SK-N-SH (cell line): ENCODE measurements at regions not wholly inside any gene's neighbourhood (a gene's known extent, or its start where the extent isn't known, plus 50 kb on each side); places are given as distances from the start of the nearest gene placed in this dataset.

ENCODE experiments used
- CTCF ChIA-PET: fragments of 300-600, 350-600 bp; formaldehyde crosslinking; extraction: SDS; loops from one replicate; lab custom pipeline; 2021; lab: Yijun Ruan, JAX
- POLR2A ChIA-PET: fragments of 350-600 bp; sonication (Branson Sonifier 250); formaldehyde crosslinking; extraction: SDS; loops from one replicate; lab custom pipeline; 2020; ENCODE audit warnings: antibody characterized with exemption, inconsistent platforms; lab: Yijun Ruan, JAX
- DNase-seq: peaks from one replicate; pipeline ENCODE4 v3.0.0; 2012
- H2AFZ ChIP-seq: fragments of 200-600 bp; sonication (generic); 2 replicates; pipeline ENCODE4 v1.8.1; 2016; ENCODE audit warnings: antibody characterized with exemption, mild to moderate bottlenecking, low read depth
- H3F3A ChIP-seq: fragments of 200-600 bp; sonication (generic); replicated peaks from 2 replicates; pipeline ENCODE3; 2016; ENCODE audit warnings: antibody characterized with exemption, mild to moderate bottlenecking; ENCODE audit not compliant: insufficient read depth
- H3K27ac ChIP-seq, 2 experiments: fragments of 200-500 bp in 1 of 2; fragments of 200-600 bp in 1 of 2; sonication (Bioruptor generic) in 1 of 2; sonication (generic), shearing (Covaris generic) in 1 of 2; 2 replicates each; pipeline versions ENCODE4 v1.5.1 to v1.6.1; 2014 to 2016; ENCODE audit warnings: low read depth in 2 of 2, inconsistent platforms in 1 of 2, low read length in 1 of 2, mild to moderate bottlenecking in 1 of 2, mixed read lengths in 1 of 2
- H3K27me3 ChIP-seq: fragments of 200-600 bp; sonication (generic), shearing (Covaris generic); 2 replicates; pipeline ENCODE4 v1.6.1; 2016; ENCODE audit warnings: mixed run types; ENCODE audit not compliant: insufficient read depth
- H3K36me3 ChIP-seq, 2 experiments: fragments of 200-500 bp in 1 of 2; fragments of 200-600 bp in 1 of 2; sonication (Bioruptor generic) in 1 of 2; sonication (generic) in 1 of 2; replicated peaks in 1 of 2; 2 replicates each; pipeline versions ENCODE3 to v1.5.1; 2014 to 2016; ENCODE audit warnings: low read length in 1 of 2, mild to moderate bottlenecking in 1 of 2; ENCODE audit not compliant: insufficient read depth in 2 of 2, control insufficient read depth in 1 of 2
- H3K4me1 ChIP-seq, 2 experiments: fragments of 200-500 bp in 1 of 2; fragments of 200-600 bp in 1 of 2; sonication (Bioruptor generic) in 1 of 2; sonication (generic), shearing (Covaris generic) in 1 of 2; 2 replicates each; pipeline versions ENCODE4 v1.5.1 to v1.6.1; 2014 to 2016; ENCODE audit warnings: low read depth in 1 of 2, low read length in 1 of 2, mixed run types in 1 of 2; ENCODE audit not compliant: insufficient read depth in 2 of 2, control insufficient read depth in 1 of 2
- H3K4me2 ChIP-seq: fragments of 200-600 bp; sonication (generic), shearing (Covaris generic); 2 replicates; pipeline ENCODE4 v1.6.1; 2017; ENCODE audit warnings: mixed run types
- H3K4me3 ChIP-seq, 2 experiments: fragments of 200-500 bp in 1 of 2; fragments of 200-600 bp in 1 of 2; sonication (Bioruptor generic) in 1 of 2; sonication (generic), shearing (Covaris generic) in 1 of 2; 2 replicates each; pipeline versions ENCODE4 v1.5.1 to v1.8.1; 2014 to 2016; ENCODE audit warnings: low read depth in 2 of 2, inconsistent platforms in 1 of 2, low read length in 1 of 2, mild to moderate bottlenecking in 1 of 2, mixed read lengths in 1 of 2, moderate library complexity in 1 of 2
- H3K79me2 ChIP-seq: fragments of 200-600 bp; sonication (generic); 2 replicates; pipeline ENCODE4 v1.8.1; 2017; ENCODE audit warnings: mild to moderate bottlenecking; ENCODE audit not compliant: insufficient read depth
- H3K9ac ChIP-seq: fragments of 200-600 bp; sonication (generic); 2 replicates; pipeline ENCODE4 v1.6.1; 2017; ENCODE audit warnings: mixed run types
- H3K9me2 ChIP-seq: fragments of 200-600 bp; sonication (generic); 2 replicates; pipeline ENCODE4 v1.6.1; 2017; ENCODE audit warnings: mixed run types
- H3K9me3 ChIP-seq: fragments of 200-600 bp; sonication (generic); 2 replicates; pipeline ENCODE4 v1.6.1; 2017; ENCODE audit warnings: mixed run types, mild to moderate bottlenecking, moderate library complexity
- H4K20me1 ChIP-seq: fragments of 200-600 bp; sonication (generic); 2 replicates; pipeline ENCODE4 v1.6.1; 2017; ENCODE audit warnings: mild to moderate bottlenecking, mixed run types; ENCODE audit not compliant: insufficient read depth
- CHD2 ChIP-seq: fragments of 150-350 bp; IDR thresholded peaks from 2 replicates; pipeline ENCODE4 v1.6.1; 2018; ENCODE audit warnings: low read length; ENCODE audit not compliant: partially characterized antibody
- EZH2phosphoT487 ChIP-seq: fragments of 200-600 bp; sonication (generic); IDR thresholded peaks from 2 replicates; pipeline ENCODE4 v1.6.1; 2017; ENCODE audit warnings: low read depth, mixed run types, mild to moderate bottlenecking, antibody characterized with exemption, moderate library complexity, borderline replicate concordance
- FOSL2 ChIP-seq: IDR thresholded peaks from 2 replicates; pipeline ENCODE4 v1.4.0; 2012; ENCODE audit warnings: low read depth, mild to moderate bottlenecking, moderate library complexity, borderline replicate concordance
- FOXM1 ChIP-seq: IDR thresholded peaks from 2 replicates; pipeline ENCODE4 v1.4.0; 2012; ENCODE audit warnings: low read depth, mild to moderate bottlenecking
- GABPA ChIP-seq: IDR thresholded peaks from 2 replicates; pipeline ENCODE4 v1.4.0; 2012; ENCODE audit warnings: low read depth, mild to moderate bottlenecking
- GATA2 ChIP-seq: sonication (generic); formaldehyde crosslinking; IDR thresholded peaks from 2 replicates; pipeline ENCODE4 v1.5.0; 2020; ENCODE audit warnings: mild to moderate bottlenecking, missing genetic modification reagents
- JUND ChIP-seq: IDR thresholded peaks from 2 replicates; pipeline ENCODE4 v1.4.0; 2012
- MEF2A ChIP-seq: IDR thresholded peaks from 2 replicates; pipeline ENCODE4 v1.4.0; 2012; ENCODE audit warnings: low read depth, borderline replicate concordance
- RCOR1 ChIP-seq: fragments of 150-350 bp; IDR thresholded peaks from 2 replicates; pipeline ENCODE4 v1.6.1; 2017; ENCODE audit warnings: antibody characterized with exemption, low read length
- RXRA ChIP-seq: IDR thresholded peaks from 2 replicates; pipeline ENCODE4 v1.4.0; 2012; ENCODE audit warnings: low read depth, mild to moderate bottlenecking, borderline replicate concordance
- SIN3A ChIP-seq: IDR thresholded peaks from 2 replicates; pipeline ENCODE4 v1.6.1; 2012; ENCODE audit warnings: low read depth, mild to moderate bottlenecking, low read length, moderate library complexity, borderline replicate concordance
- TAF1 ChIP-seq: IDR thresholded peaks from 2 replicates; pipeline ENCODE4 v1.6.1; 2012; ENCODE audit warnings: low read depth, mild to moderate bottlenecking, low read length, moderate library complexity, borderline replicate concordance
- TCF12 ChIP-seq: IDR thresholded peaks from 2 replicates; pipeline ENCODE4 v1.4.0; 2012
- WGBS: methylation state at CpG from one replicate; pipeline ENCODE4 v1.1.6; 2017; ENCODE audit warnings: low lambda C conversion rate; 5-methylcytosine and 5-hydroxymethylcytosine counted together
- TF ChIP-seq, protein P1 (sequence below): IDR thresholded peaks from 2 replicates; pipeline ENCODE4 v1.4.0; 2012; ENCODE audit warnings: low read depth, borderline replicate concordance
- TF ChIP-seq, protein P2 (sequence below): fragments of 150-350 bp; IDR thresholded peaks from 2 replicates; pipeline ENCODE4 v1.6.1; 2016; ENCODE audit warnings: mild to moderate bottlenecking, low read depth, low read length
- TF ChIP-seq, protein P3 (sequence below): fragments of 150-350 bp; IDR thresholded peaks from 2 replicates; pipeline ENCODE4 v1.6.1; 2017; ENCODE audit warnings: antibody characterized with exemption, low read length, low read depth, borderline replicate concordance
- TF ChIP-seq, protein P4 (sequence below): IDR thresholded peaks from 2 replicates; pipeline ENCODE4 v1.4.0; 2012; ENCODE audit warnings: low read depth, borderline replicate concordance
- TF ChIP-seq, protein P5 (sequence below): fragments of 200-600 bp; sonication (generic); IDR thresholded peaks from 2 replicates; pipeline ENCODE4 v1.6.1; 2017; ENCODE audit warnings: antibody characterized with exemption, mild to moderate bottlenecking, moderate library complexity

DNA sequence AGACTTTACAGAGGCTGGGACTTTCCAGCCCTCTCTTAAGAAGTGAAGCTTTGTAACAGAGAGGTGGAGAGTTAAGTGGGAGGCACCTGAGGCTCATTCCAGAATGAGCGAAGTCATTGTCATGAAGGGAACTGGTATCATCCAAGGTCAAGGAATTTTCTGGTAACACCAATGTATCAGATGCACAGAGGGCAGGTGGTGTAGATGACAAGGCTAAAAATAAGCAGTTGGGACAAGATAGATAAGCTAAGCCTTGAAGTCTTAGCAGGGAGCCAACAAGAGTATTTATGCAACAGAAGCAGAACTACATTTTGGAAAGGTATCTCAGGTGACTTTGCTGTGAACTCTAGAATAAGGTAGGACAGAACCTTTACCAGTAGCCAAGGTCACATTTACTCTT, 257.0 kb upstream of the AUTS2 start:
- Histone ChIP-seq H3K27me3 (no peaks in the 10 kb centered on the region), H3F3A (no peaks in the 10 kb centered on the region), H3K4me3 (no peak overlapping the region), H3K9me3 (no peaks in the 10 kb centered on the region), H3K27ac (no peak overlapping the region), H3K79me2 (no peaks in the 10 kb centered on the region), H3K9me2 (no peaks in the 10 kb centered on the region), H3K4me2 (no peak overlapping the region), H4K20me1 (no peaks in the 10 kb centered on the region), H3K9ac (no peak overlapping the region), H3K36me3 (no peaks in the 10 kb centered on the region), H2AFZ (no peak overlapping the region), H3K4me1 (peaks cover 0 to 8% of the 10 kb centered on the region in 2 experiments; a peak in 1 of 4 replicates)
- ChIA-PET POLR2A (no interaction called here), CTCF (no interaction called here)
- TF ChIP-seq, protein P1, sequence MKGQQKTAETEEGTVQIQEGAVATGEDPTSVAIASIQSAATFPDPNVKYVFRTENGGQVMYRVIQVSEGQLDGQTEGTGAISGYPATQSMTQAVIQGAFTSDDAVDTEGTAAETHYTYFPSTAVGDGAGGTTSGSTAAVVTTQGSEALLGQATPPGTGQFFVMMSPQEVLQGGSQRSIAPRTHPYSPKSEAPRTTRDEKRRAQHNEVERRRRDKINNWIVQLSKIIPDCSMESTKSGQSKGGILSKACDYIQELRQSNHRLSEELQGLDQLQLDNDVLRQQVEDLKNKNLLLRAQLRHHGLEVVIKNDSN, result no peak
- no peak for TF ChIP-seq GABPA
- no peak for DNase-seq
- 63% methylated on average over 1 of the region's 1 CpG for WGBS

DNA sequence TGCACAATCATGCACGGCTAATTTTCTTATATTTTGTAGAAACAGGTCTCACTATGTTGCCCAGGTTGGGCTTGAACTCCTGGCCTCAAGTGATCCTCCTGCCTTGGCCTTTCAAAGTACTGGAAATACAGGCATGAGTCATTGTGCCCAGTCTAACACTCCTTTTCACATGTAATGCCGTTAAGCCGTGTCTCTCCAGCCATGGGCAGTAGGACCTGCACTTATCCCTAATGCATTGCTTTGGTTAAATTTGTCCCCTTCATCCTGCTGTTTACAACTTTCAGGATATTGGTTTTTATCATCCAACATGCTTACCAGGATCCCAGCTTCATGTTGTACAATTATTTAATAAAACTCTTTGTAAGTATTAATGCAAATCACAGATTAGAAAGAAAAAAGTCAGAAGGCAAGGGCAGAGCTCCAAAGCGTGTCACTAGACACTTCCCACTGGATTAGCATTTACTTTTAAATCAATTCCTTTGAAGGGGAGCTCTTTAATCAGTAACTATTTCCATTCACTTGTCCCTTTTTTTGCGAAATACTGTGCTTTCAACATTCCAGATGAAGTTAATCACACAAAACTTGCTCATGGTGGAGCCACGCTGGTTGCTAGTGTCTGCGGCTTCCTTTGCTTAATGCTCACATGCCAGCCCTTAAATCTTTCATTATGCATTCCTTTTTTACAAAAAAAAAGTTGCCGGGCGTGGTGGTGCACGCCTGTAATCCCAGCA, 256.0 kb upstream of the AUTS2 start:
- Histone ChIP-seq H3K79me2 (no peaks in the 10 kb centered on the region), H3K9me3 (no peaks in the 10 kb centered on the region), H3K4me3 (no peak overlapping the region), H3K9me2 (no peaks in the 10 kb centered on the region), H3F3A (no peaks in the 10 kb centered on the region), H3K4me2 (no peak overlapping the region), H3K36me3 (no peaks in the 10 kb centered on the region), H3K4me1 (peaks cover 0 to 2% of the 10 kb centered on the region in 2 experiments; a peak in 1 of 4 replicates), H3K27me3 (no peaks in the 10 kb centered on the region), H3K9ac (no peak overlapping the region), H2AFZ (no peak overlapping the region), H4K20me1 (no peaks in the 10 kb centered on the region), H3K27ac (no peak overlapping the region)
- 54% methylated on average over 10 of the region's 10 CpGs for WGBS
- CTCF ChIA-PET, result no interaction called here
- DNase-seq, result no peak
- POLR2A ChIA-PET, result interaction anchor here (0.6 kb wide), 1 partner anchor 8 kb away, joined by 5 read pairs; no protein-coding TSS in a partner anchor
- TF ChIP-seq SIN3A, result no peak
- no peak for TF ChIP-seq GABPA
- TF ChIP-seq, protein P2, sequence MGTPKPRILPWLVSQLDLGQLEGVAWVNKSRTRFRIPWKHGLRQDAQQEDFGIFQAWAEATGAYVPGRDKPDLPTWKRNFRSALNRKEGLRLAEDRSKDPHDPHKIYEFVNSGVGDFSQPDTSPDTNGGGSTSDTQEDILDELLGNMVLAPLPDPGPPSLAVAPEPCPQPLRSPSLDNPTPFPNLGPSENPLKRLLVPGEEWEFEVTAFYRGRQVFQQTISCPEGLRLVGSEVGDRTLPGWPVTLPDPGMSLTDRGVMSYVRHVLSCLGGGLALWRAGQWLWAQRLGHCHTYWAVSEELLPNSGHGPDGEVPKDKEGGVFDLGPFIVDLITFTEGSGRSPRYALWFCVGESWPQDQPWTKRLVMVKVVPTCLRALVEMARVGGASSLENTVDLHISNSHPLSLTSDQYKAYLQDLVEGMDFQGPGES, result no peak
- TF ChIP-seq, protein P3, sequence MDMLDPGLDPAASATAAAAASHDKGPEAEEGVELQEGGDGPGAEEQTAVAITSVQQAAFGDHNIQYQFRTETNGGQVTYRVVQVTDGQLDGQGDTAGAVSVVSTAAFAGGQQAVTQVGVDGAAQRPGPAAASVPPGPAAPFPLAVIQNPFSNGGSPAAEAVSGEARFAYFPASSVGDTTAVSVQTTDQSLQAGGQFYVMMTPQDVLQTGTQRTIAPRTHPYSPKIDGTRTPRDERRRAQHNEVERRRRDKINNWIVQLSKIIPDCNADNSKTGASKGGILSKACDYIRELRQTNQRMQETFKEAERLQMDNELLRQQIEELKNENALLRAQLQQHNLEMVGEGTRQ, result no peak
- TF ChIP-seq RXRA, result no peak
- TF ChIP-seq FOSL2, result no peak
- no peak for TF ChIP-seq TCF12
- TF ChIP-seq, protein P1, result no peak
- TF ChIP-seq TAF1, result no peak
- no peak for TF ChIP-seq EZH2phosphoT487
- TF ChIP-seq, protein P4, sequence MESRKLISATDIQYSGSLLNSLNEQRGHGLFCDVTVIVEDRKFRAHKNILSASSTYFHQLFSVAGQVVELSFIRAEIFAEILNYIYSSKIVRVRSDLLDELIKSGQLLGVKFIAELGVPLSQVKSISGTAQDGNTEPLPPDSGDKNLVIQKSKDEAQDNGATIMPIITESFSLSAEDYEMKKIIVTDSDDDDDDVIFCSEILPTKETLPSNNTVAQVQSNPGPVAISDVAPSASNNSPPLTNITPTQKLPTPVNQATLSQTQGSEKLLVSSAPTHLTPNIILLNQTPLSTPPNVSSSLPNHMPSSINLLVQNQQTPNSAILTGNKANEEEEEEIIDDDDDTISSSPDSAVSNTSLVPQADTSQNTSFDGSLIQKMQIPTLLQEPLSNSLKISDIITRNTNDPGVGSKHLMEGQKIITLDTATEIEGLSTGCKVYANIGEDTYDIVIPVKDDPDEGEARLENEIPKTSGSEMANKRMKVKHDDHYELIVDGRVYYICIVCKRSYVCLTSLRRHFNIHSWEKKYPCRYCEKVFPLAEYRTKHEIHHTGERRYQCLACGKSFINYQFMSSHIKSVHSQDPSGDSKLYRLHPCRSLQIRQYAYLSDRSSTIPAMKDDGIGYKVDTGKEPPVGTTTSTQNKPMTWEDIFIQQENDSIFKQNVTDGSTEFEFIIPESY, result no peak
- no peak for TF ChIP-seq JUND
- no peak for TF ChIP-seq FOXM1
- no peak for TF ChIP-seq MEF2A
- no peak for TF ChIP-seq GATA2 (CRISPR knock-in tag)
- no peak for TF ChIP-seq CHD2
- TF ChIP-seq, protein P5, sequence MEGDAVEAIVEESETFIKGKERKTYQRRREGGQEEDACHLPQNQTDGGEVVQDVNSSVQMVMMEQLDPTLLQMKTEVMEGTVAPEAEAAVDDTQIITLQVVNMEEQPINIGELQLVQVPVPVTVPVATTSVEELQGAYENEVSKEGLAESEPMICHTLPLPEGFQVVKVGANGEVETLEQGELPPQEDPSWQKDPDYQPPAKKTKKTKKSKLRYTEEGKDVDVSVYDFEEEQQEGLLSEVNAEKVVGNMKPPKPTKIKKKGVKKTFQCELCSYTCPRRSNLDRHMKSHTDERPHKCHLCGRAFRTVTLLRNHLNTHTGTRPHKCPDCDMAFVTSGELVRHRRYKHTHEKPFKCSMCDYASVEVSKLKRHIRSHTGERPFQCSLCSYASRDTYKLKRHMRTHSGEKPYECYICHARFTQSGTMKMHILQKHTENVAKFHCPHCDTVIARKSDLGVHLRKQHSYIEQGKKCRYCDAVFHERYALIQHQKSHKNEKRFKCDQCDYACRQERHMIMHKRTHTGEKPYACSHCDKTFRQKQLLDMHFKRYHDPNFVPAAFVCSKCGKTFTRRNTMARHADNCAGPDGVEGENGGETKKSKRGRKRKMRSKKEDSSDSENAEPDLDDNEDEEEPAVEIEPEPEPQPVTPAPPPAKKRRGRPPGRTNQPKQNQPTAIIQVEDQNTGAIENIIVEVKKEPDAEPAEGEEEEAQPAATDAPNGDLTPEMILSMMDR, result no peak
- no peak for TF ChIP-seq RCOR1
